ENCODE measurements at regions not wholly inside any gene's neighbourhood (a gene's known extent, or its start where the extent isn't known, plus 50 kb on each side); places are given as distances from the start of the nearest gene placed in this dataset.

DNA sequence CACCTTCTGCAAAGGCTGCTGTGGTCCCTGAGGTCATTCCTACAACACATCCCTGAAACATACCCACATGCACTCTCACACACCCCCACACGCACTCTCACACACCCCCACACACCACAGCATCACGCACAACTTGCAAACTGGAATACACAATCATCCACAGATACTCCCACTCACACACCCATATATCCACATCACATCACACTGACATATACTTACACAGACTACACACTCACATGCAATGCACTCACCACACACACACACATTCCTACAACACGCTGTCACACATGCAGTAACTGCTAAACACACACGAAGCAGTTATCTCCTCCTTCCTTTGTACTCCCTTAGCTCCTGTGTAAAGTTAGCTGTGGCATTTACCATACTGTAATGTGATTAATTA lies 57.1 kb upstream of the PKDCC start:
- TF ChIP-seq, protein P1, sequence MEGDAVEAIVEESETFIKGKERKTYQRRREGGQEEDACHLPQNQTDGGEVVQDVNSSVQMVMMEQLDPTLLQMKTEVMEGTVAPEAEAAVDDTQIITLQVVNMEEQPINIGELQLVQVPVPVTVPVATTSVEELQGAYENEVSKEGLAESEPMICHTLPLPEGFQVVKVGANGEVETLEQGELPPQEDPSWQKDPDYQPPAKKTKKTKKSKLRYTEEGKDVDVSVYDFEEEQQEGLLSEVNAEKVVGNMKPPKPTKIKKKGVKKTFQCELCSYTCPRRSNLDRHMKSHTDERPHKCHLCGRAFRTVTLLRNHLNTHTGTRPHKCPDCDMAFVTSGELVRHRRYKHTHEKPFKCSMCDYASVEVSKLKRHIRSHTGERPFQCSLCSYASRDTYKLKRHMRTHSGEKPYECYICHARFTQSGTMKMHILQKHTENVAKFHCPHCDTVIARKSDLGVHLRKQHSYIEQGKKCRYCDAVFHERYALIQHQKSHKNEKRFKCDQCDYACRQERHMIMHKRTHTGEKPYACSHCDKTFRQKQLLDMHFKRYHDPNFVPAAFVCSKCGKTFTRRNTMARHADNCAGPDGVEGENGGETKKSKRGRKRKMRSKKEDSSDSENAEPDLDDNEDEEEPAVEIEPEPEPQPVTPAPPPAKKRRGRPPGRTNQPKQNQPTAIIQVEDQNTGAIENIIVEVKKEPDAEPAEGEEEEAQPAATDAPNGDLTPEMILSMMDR (IDR thresholded peaks at IDR 0.05): no peak
- TF ChIP-seq EP300 (IDR thresholded peaks at IDR 0.05): no peak
- TF ChIP-seq POLR2A (IDR thresholded peaks at IDR 0.05): no peak

Measured in sigmoid colon (tissue), 4 donors.